WTC11 (cell line): ENCODE measurements at regions not wholly inside any gene's neighbourhood (a gene's known extent, or its start where the extent isn't known, plus 50 kb on each side); places are given as distances from the start of the nearest gene placed in this dataset.

Source experiments
- ATAC-seq: fragments of 200-7000 bp; cut with Tn5 transposase; 2 replicates; pipeline ENCODE4 v1.10.0; 2021; ENCODE audit warnings: mild to moderate bottlenecking, moderate library complexity
- CTCF ChIA-PET: fragments of 300-600 bp; sonication (Branson Sonifier 250); formaldehyde crosslinking; loops from one replicate; lab custom pipeline; 2021; ENCODE audit warnings: antibody characterized with exemption; lab: Charles Lee
- POLR2A ChIA-PET: fragments of 350-600 bp; sonication (Branson Sonifier 250); formaldehyde crosslinking; loops from one replicate; lab custom pipeline; 2021; ENCODE audit warnings: antibody characterized with exemption; lab: Charles Lee
- DNase-seq: peaks from one replicate; pipeline ENCODE4 v3.0.0; 2021; ENCODE audit warnings: low spot score
- H3K27ac Mint-ChIP-seq: 2 replicates; pipeline ENCODE4 v1.8.0; 2021; ENCODE audit warnings: mixed read lengths
- H3K27me3 Mint-ChIP-seq: 2 replicates; pipeline ENCODE4 v1.8.0; 2021; ENCODE audit warnings: low read depth, mild to moderate bottlenecking, moderate library complexity, mixed read lengths
- H3K36me3 Mint-ChIP-seq: 2 replicates; pipeline ENCODE4 v1.8.0; 2021; ENCODE audit warnings: mixed read lengths
- H3K4me1 Mint-ChIP-seq: 2 replicates; pipeline ENCODE4 v1.8.0; 2022; ENCODE audit warnings: mixed read lengths
- H3K4me3 Mint-ChIP-seq: 2 replicates; pipeline ENCODE4 v1.8.0; 2021; ENCODE audit warnings: mild to moderate bottlenecking, moderate library complexity, mixed read lengths
- H3K9me3 Mint-ChIP-seq: 2 replicates; pipeline ENCODE4 v1.8.0; 2021; ENCODE audit warnings: mixed read lengths
- CREM ChIP-seq: sonication (generic); formaldehyde crosslinking; IDR thresholded peaks from 2 replicates; pipeline ENCODE4 v1.8.1; 2022; ENCODE audit warnings: mild to moderate bottlenecking, missing genetic modification reagents, moderate library complexity
- EMX1 ChIP-seq: fragments of 250-450 bp; sonication (Bioruptor Pico); IDR thresholded peaks from 2 replicates; pipeline ENCODE4 v1.8.0; 2021; ENCODE audit warnings: mild to moderate bottlenecking
- FOXJ3 ChIP-seq: sonication (generic); formaldehyde crosslinking; IDR thresholded peaks from 2 replicates; pipeline ENCODE4 v1.9.0; 2021; ENCODE audit warnings: missing genetic modification reagents, mild to moderate bottlenecking, borderline replicate concordance
- GTF2I ChIP-seq: fragments of 250-450 bp; sonication (Bioruptor Pico); conservative IDR thresholded peaks from 2 replicates; pipeline ENCODE4 v1.4.0; 2021; ENCODE audit warnings: mild to moderate bottlenecking
- JUN ChIP-seq: sonication (generic); formaldehyde crosslinking; IDR thresholded peaks from 2 replicates; pipeline ENCODE4 v1.8.0; 2023; ENCODE audit warnings: mild to moderate bottlenecking, missing genetic modification reagents
- NFE2L1 ChIP-seq: sonication (generic); formaldehyde crosslinking; IDR thresholded peaks from 2 replicates; pipeline ENCODE4 v1.8.1; 2023; ENCODE audit warnings: missing genetic modification reagents
- NR1H2 ChIP-seq: sonication (generic); formaldehyde crosslinking; IDR thresholded peaks from 2 replicates; pipeline ENCODE4 v1.9.0; 2021; ENCODE audit warnings: mild to moderate bottlenecking, moderate library complexity, missing genetic modification reagents
- RORB ChIP-seq: fragments of 250-450 bp; sonication (Bioruptor Pico); IDR thresholded peaks from 2 replicates; pipeline ENCODE4 v1.9.0; 2021; ENCODE audit warnings: mild to moderate bottlenecking
- SMAD3 ChIP-seq: sonication (generic); formaldehyde crosslinking; IDR thresholded peaks from 2 replicates; pipeline ENCODE4 v1.8.0; 2022; ENCODE audit warnings: missing genetic modification reagents, mild to moderate bottlenecking, borderline replicate concordance
- TEAD4 ChIP-seq: sonication (generic); formaldehyde crosslinking; IDR thresholded peaks from 2 replicates; pipeline ENCODE4 v1.8.0; 2022; ENCODE audit warnings: mild to moderate bottlenecking, missing genetic modification reagents
- ZNF121 ChIP-seq: sonication (generic); formaldehyde crosslinking; IDR thresholded peaks from 2 replicates; pipeline ENCODE4 v1.8.0; 2023; ENCODE audit warnings: missing genetic modification reagents
- ZNF396 ChIP-seq: fragments of 250-450 bp; sonication (Bioruptor Pico); IDR thresholded peaks from 2 replicates; pipeline ENCODE4 v1.8.0; 2021; ENCODE audit warnings: mild to moderate bottlenecking, moderate library complexity, borderline replicate concordance
- ZNF671 ChIP-seq: fragments of 250-450 bp; sonication (Bioruptor Pico); IDR thresholded peaks from 2 replicates; pipeline ENCODE4 v1.8.0; 2021; ENCODE audit warnings: mild to moderate bottlenecking
- TF ChIP-seq, protein P1 (sequence below): fragments of 250-450 bp; sonication (Bioruptor Pico); IDR thresholded peaks from 2 replicates; pipeline ENCODE4 v1.9.0; 2021; ENCODE audit warnings: mild to moderate bottlenecking, borderline replicate concordance
- TF ChIP-seq, protein P2 (sequence below): sonication (generic); formaldehyde crosslinking; IDR thresholded peaks from 2 replicates; pipeline ENCODE4 v1.8.0; 2023; ENCODE audit warnings: missing genetic modification reagents
- TF ChIP-seq, protein P3 (sequence below): sonication (generic); formaldehyde crosslinking; IDR thresholded peaks from 2 replicates; pipeline ENCODE4 v1.8.1; 2023; ENCODE audit warnings: mild to moderate bottlenecking, missing genetic modification reagents, borderline replicate concordance
- TF ChIP-seq, protein P4 (sequence below): fragments of 250-450 bp; sonication (Bioruptor Pico); IDR thresholded peaks from 2 replicates; pipeline ENCODE4 v2.1.2; 2022; ENCODE audit warnings: mild to moderate bottlenecking, moderate library complexity
- TF ChIP-seq, protein P5 (sequence below): fragments of 250-450 bp; sonication (Bioruptor Pico); IDR thresholded peaks from 2 replicates; pipeline ENCODE4 v1.9.0; 2021; ENCODE audit warnings: mild to moderate bottlenecking

DNA sequence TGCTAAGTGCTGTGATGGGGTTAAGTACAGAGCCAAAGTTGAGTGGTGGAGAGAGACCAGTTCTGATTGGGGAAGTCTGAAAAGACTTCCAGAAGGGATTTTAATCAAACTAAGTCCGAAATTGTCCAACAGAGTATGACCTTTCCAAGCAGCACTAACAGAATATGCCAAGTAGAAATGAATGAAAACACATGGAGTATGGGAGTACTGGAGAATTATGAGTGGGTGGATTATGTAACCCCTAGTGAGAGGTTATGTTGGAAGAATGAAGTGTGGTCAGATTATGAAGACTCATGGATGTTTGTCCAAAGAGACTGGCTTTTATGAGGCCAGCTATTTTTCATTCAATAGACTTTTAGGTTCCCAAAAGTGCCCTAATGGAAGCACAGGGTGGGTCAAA is 94.0 kb upstream of the PLEKHA5 start (continued):
- TF ChIP-seq, protein P1, sequence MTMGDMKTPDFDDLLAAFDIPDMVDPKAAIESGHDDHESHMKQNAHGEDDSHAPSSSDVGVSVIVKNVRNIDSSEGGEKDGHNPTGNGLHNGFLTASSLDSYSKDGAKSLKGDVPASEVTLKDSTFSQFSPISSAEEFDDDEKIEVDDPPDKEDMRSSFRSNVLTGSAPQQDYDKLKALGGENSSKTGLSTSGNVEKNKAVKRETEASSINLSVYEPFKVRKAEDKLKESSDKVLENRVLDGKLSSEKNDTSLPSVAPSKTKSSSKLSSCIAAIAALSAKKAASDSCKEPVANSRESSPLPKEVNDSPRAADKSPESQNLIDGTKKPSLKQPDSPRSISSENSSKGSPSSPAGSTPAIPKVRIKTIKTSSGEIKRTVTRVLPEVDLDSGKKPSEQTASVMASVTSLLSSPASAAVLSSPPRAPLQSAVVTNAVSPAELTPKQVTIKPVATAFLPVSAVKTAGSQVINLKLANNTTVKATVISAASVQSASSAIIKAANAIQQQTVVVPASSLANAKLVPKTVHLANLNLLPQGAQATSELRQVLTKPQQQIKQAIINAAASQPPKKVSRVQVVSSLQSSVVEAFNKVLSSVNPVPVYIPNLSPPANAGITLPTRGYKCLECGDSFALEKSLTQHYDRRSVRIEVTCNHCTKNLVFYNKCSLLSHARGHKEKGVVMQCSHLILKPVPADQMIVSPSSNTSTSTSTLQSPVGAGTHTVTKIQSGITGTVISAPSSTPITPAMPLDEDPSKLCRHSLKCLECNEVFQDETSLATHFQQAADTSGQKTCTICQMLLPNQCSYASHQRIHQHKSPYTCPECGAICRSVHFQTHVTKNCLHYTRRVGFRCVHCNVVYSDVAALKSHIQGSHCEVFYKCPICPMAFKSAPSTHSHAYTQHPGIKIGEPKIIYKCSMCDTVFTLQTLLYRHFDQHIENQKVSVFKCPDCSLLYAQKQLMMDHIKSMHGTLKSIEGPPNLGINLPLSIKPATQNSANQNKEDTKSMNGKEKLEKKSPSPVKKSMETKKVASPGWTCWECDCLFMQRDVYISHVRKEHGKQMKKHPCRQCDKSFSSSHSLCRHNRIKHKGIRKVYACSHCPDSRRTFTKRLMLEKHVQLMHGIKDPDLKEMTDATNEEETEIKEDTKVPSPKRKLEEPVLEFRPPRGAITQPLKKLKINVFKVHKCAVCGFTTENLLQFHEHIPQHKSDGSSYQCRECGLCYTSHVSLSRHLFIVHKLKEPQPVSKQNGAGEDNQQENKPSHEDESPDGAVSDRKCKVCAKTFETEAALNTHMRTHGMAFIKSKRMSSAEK (CRISPR knock-in tag), result no peak
- no peak for TF ChIP-seq ZNF121
- TF ChIP-seq, all 79 proteins: peak for 0

DNA sequence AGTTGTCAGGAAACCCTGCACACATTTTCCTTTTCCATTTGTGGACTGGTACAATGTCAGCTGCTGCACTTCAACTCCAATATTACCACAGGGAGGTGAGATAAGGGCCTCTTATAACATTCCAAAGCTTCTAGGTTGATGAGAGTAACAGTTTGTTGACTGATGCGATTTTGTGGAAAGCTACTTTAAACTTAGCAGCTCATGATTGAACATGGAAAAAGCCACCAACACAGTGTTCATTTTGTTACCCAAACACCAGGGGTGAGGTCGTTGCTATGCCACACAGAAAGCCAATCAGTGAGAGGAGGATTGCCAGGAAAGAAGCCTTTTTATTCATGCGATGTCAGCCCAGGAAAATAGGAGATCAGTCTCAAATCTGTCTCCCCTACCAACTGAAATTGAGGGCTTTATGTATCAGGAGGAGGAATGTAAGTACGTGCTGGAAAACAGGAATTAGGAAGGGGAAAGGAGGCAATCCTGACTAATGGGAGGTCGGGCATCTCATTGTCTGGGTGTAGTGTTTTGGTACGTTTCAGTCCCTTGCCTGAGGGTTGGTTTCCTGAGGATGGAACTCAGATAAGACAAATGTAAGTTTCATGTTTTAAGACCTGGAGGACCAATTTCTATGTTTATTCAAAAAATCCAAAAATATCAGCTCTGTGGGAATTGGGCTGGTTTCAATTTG is 92.7 kb upstream of the PLEKHA5 start:
- ChIA-PET CTCF (no interaction called here), POLR2A (no interaction called here)
- H3K4me1 Mint-ChIP-seq, result peaks cover 15% of the 10 kb centered on the region
- no peak overlapping the region for H3K4me3 Mint-ChIP-seq
- DNase-seq (no peak), ATAC-seq (no peak)
- no peaks in the 10 kb centered on the region; the same call in 1 of the 2 replicates for H3K27me3 Mint-ChIP-seq
- peaks cover 36% of the 10 kb centered on the region for H3K9me3 Mint-ChIP-seq
- TF ChIP-seq GTF2I (CRISPR knock-in tag), result no peak
- no peak for TF ChIP-seq RORB (CRISPR knock-in tag)
- no peak for TF ChIP-seq TEAD4 (CRISPR knock-in tag)
- TF ChIP-seq, protein P2, sequence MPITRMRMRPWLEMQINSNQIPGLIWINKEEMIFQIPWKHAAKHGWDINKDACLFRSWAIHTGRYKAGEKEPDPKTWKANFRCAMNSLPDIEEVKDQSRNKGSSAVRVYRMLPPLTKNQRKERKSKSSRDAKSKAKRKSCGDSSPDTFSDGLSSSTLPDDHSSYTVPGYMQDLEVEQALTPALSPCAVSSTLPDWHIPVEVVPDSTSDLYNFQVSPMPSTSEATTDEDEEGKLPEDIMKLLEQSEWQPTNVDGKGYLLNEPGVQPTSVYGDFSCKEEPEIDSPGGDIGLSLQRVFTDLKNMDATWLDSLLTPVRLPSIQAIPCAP (CRISPR knock-in tag), result no peak
- TF ChIP-seq, protein P3, sequence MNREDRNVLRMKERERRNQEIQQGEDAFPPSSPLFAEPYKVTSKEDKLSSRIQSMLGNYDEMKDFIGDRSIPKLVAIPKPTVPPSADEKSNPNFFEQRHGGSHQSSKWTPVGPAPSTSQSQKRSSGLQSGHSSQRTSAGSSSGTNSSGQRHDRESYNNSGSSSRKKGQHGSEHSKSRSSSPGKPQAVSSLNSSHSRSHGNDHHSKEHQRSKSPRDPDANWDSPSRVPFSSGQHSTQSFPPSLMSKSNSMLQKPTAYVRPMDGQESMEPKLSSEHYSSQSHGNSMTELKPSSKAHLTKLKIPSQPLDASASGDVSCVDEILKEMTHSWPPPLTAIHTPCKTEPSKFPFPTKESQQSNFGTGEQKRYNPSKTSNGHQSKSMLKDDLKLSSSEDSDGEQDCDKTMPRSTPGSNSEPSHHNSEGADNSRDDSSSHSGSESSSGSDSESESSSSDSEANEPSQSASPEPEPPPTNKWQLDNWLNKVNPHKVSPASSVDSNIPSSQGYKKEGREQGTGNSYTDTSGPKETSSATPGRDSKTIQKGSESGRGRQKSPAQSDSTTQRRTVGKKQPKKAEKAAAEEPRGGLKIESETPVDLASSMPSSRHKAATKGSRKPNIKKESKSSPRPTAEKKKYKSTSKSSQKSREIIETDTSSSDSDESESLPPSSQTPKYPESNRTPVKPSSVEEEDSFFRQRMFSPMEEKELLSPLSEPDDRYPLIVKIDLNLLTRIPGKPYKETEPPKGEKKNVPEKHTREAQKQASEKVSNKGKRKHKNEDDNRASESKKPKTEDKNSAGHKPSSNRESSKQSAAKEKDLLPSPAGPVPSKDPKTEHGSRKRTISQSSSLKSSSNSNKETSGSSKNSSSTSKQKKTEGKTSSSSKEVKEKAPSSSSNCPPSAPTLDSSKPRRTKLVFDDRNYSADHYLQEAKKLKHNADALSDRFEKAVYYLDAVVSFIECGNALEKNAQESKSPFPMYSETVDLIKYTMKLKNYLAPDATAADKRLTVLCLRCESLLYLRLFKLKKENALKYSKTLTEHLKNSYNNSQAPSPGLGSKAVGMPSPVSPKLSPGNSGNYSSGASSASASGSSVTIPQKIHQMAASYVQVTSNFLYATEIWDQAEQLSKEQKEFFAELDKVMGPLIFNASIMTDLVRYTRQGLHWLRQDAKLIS, result no peak
- TF ChIP-seq, protein P4, sequence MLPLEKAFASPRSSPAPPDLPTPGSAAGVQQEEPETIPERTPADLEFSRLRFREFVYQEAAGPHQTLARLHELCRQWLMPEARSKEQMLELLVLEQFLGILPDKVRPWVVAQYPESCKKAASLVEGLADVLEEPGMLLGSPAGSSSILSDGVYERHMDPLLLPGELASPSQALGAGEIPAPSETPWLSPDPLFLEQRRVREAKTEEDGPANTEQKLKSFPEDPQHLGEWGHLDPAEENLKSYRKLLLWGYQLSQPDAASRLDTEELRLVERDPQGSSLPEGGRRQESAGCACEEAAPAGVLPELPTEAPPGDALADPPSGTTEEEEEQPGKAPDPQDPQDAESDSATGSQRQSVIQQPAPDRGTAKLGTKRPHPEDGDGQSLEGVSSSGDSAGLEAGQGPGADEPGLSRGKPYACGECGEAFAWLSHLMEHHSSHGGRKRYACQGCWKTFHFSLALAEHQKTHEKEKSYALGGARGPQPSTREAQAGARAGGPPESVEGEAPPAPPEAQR, result no peak
- peaks cover 29% of the 10 kb centered on the region for H3K36me3 Mint-ChIP-seq
- H3K27ac Mint-ChIP-seq, result no peak overlapping the region

DNA sequence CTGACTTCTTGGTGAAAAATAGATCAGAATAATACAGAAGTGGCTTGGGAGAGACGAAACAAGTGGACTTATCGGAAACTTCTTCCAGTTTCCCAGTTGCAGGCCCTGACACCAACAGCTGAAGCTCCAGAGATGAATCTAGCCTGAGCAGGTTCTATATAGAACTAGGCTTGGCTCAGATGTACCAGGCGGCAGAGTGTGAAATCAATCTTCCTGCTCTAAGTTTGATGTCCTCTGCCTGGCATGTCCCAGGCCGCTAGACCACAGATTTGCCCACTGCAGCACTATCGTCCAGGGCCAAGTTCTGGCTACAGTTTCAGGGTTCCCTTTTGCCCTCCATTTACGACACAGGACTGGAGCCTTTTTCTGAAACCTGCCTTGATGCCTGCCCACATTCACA is 91.3 kb upstream of the PLEKHA5 start:
- CTCF ChIA-PET, result no interaction called here
- Mint-ChIP-seq H3K27me3 (no peaks in the 10 kb centered on the region; the same call in 1 of the 2 replicates), H3K4me3 (no peak overlapping the region), H3K4me1 (peaks cover 15% of the 10 kb centered on the region), H3K9me3 (peaks cover 22% of the 10 kb centered on the region), H3K36me3 (peaks cover 15% of the 10 kb centered on the region), H3K27ac (no peak overlapping the region)
- ATAC-seq (no peak), DNase-seq (no peak)
- POLR2A ChIA-PET, result no interaction called here
- TF ChIP-seq, protein P5, sequence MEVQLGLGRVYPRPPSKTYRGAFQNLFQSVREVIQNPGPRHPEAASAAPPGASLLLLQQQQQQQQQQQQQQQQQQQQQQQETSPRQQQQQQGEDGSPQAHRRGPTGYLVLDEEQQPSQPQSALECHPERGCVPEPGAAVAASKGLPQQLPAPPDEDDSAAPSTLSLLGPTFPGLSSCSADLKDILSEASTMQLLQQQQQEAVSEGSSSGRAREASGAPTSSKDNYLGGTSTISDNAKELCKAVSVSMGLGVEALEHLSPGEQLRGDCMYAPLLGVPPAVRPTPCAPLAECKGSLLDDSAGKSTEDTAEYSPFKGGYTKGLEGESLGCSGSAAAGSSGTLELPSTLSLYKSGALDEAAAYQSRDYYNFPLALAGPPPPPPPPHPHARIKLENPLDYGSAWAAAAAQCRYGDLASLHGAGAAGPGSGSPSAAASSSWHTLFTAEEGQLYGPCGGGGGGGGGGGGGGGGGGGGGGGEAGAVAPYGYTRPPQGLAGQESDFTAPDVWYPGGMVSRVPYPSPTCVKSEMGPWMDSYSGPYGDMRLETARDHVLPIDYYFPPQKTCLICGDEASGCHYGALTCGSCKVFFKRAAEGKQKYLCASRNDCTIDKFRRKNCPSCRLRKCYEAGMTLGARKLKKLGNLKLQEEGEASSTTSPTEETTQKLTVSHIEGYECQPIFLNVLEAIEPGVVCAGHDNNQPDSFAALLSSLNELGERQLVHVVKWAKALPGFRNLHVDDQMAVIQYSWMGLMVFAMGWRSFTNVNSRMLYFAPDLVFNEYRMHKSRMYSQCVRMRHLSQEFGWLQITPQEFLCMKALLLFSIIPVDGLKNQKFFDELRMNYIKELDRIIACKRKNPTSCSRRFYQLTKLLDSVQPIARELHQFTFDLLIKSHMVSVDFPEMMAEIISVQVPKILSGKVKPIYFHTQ, result no peak
- TF ChIP-seq ZNF671, result no peak
- no peak for TF ChIP-seq EMX1 (CRISPR knock-in tag)
- no peak for TF ChIP-seq CREM (CRISPR knock-in tag)
- TF ChIP-seq SMAD3, result no peak
- TF ChIP-seq FOXJ3 (CRISPR knock-in tag), result no peak
- TF ChIP-seq ZNF396 (CRISPR knock-in tag), result no peak
- no peak for TF ChIP-seq NFE2L1 (CRISPR knock-in tag)
- TF ChIP-seq NR1H2 (CRISPR knock-in tag), result no peak
- no peak for TF ChIP-seq JUN (CRISPR knock-in tag)
